GM19351 (cell line): ENCODE measurements at regions not wholly inside any gene's neighbourhood (a gene's known extent, or its start where the extent isn't known, plus 50 kb on each side); places are given as distances from the start of the nearest gene placed in this dataset.
"Not testable (repeated sequence)": the region's sequence is repeated elsewhere in the genome, so short reads cannot be mapped to it uniquely, and the experiment has no call there.

Experiments used
- ATAC-seq: cut with Tn5 transposase; IDR thresholded peaks from one replicate; pipeline ENCODE4 v1.9.1; 2021; ENCODE audit warnings: mild to moderate bottlenecking, moderate library complexity; ENCODE audit not compliant: unreplicated experiment

GRCh38 chr16:76964464-76965154, 226.4 kb upstream of the MON1B start:
- ATAC-seq: no peak

- ATAC-seq: no peak
Observed at GRCh38 chr16:76970087-76970744, 220.8 kb upstream of the MON1B start.

GRCh38 chr16:76970745-76971099, 220.3 kb upstream of the MON1B start:
- no peak for ATAC-seq

GRCh38 chr16:76976101-76976500, 214.9 kb upstream of the MON1B start:
- ATAC-seq: peak; percentile 97

GRCh38 chr16:76976756-76977155, 214.2 kb upstream of the MON1B start:
- ATAC-seq: no peak

- ATAC-seq: no peak
Observed at GRCh38 chr16:76984196-76984595, 206.8 kb upstream of the MON1B start.

- ATAC-seq: no peak
Observed at GRCh38 chr16:76985392-76986045, 205.5 kb upstream of the MON1B start.

- no peak for ATAC-seq
Observed at GRCh38 chr16:76988526-76988925, 202.5 kb upstream of the MON1B start.

- no peak for ATAC-seq
Observed at GRCh38 chr16:77002644-77003043, 188.3 kb upstream of the MON1B start.

- ATAC-seq: no peak
Observed at GRCh38 chr16:77009453-77009852, 181.5 kb upstream of the MON1B start.

GRCh38 chr16:77014441-77014840, 176.5 kb upstream of the MON1B start:
- ATAC-seq: no peak

GRCh38 chr16:77030600-77030999, 160.4 kb upstream of the MON1B start:
- no peak for ATAC-seq

GRCh38 chr16:77033516-77033915, 157.5 kb upstream of the MON1B start:
- no peak for ATAC-seq

- ATAC-seq: no peak
Observed at GRCh38 chr16:77035361-77035760, 155.6 kb upstream of the MON1B start.

GRCh38 chr16:77037696-77038347, 153.2 kb upstream of the MON1B start:
- no peak for ATAC-seq

- no peak for ATAC-seq
Observed at GRCh38 chr16:77041468-77041867, 149.5 kb upstream of the MON1B start.

- no peak for ATAC-seq
Observed at GRCh38 chr16:77043076-77043475, 147.9 kb upstream of the MON1B start.

- no peak for ATAC-seq
Observed at GRCh38 chr16:77046206-77046605, 144.8 kb upstream of the MON1B start.

- no peak for ATAC-seq
Observed at GRCh38 chr16:77048085-77048484, 142.9 kb upstream of the MON1B start.

GRCh38 chr16:77049577-77049976, 141.4 kb upstream of the MON1B start:
- no peak for ATAC-seq

GRCh38 chr16:77056597-77056996, 134.4 kb upstream of the MON1B start:
- ATAC-seq: not testable (repeated sequence)
